ENCODE measurements at regions not wholly inside any gene's neighbourhood (a gene's known extent, or its start where the extent isn't known, plus 50 kb on each side); places are given as distances from the start of the nearest gene placed in this dataset.

DNA sequence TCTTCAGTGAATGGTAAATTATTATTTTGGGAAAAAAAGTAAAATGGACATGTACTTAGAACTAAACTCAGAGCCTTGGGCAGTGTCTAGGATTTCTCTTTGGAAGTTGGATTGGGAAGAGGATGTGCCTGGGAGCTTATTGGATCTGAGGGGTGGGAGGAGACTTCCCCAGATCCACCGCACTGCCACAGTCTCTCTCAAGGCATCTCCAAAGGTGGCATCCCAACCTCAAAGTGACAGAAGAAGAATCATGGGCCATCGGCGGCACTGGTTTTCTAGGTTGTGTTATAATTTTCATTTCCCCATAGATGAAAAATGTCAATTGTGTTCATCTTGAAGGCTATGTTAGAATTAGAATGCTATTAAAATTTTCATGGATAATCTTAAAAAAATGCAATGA is 66.8 kb upstream of the CD93 start (continued):
- TF ChIP-seq ELK1 (IDR thresholded peaks at IDR 0.05; ENCODE audit: low read depth, low read length) (no peak), ZFP36 (IDR thresholded peaks at IDR 0.05; ENCODE audit: borderline replicate concordance, partially characterized antibody) (no peak)

DNA sequence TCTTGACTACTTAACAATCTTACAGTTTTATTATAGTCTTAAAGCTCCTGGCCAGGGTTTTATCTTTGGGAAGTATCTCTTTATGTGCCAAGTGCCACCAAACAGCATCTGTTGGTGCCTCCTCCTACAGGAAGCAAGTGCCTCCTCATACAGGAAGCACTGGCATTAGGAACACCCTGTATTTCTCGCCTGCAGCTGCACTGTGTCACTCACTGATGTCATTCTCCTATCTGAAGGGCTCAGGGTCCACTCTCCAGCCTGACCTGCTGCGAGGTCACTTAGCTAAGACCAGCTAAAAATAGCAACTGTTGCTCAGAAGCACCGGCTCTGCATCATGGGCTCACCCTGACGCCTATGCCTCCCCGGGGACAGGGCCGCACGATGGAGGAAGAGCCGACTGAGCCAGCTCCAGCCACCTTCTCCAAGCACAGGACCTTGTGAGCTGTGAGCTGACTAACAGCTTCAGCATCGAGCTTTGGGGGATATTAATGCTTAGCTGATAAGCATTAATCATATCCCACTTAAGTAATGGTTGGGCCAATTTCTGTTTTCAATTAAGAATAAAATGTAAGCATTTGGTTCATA is 66.3 kb upstream of the CD93 start:
- H3K27ac ChIP-seq = peak overlapping the region in 1 of 2 experiments; percentile 31; a peak in 2 of 6 replicates
- WGBS (ENCODE audit: missing lambda C conversion rate) = 46% methylated on average over 9 of the region's 9 CpGs

DNA sequence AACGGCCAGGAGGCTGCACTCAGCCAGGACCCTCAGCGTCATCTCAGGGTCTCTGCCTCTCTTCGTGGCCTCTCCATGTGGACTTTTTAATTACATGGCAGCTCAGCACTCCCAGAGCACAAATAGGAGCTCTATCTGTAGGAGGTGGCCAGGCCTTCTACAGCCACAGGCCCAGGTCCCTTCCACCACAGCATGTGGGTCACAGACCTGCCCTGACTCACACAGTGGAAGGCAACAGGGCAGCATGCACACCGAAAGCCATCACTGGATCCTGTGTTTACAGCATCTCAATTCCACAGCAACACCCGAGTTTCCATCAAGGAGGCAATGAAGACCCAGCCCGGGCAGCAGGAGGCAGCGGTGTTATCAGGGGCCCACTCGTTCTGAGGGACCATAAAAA is 65.8 kb upstream of the CD93 start:
- Histone ChIP-seq H3K9me3 (no peaks in the 10 kb centered on the region), H3K4me1 (peaks cover 40% of the 10 kb centered on the region), H3K4me2 (no peak overlapping the region), H3K27ac (peak overlapping the region in 1 of 2 experiments; percentile 31; a peak in 2 of 6 replicates), H3K4me3 (no peak overlapping the region)
- DNase-seq (ENCODE audit: low read depth in 1 of 2, low spot score in 1 of 2) (no peak), FAIRE-seq (no peak), ATAC-seq (no peak)
- WGBS (ENCODE audit: missing lambda C conversion rate) = 80% methylated on average over 8 of the region's 8 CpGs
- TF ChIP-seq ZFP36 (IDR thresholded peaks at IDR 0.05; ENCODE audit: borderline replicate concordance, partially characterized antibody) = no peak
- no peak for TF ChIP-seq JUN (IDR thresholded peaks at IDR 0.05)
- TF ChIP-seq HOXB13 (CRISPR knock-in tag; IDR thresholded peaks at IDR 0.05; ENCODE audit: low read depth) = no peak
- no peak for TF ChIP-seq HEYL (CRISPR knock-in tag; IDR thresholded peaks at IDR 0.05)
- no peak for TF ChIP-seq POLR2A (IDR thresholded peaks at IDR 0.05; ENCODE audit: low read length)
- TF ChIP-seq TFCP2L1 (CRISPR knock-in tag; IDR thresholded peaks at IDR 0.05) = no peak
- TF ChIP-seq PHF8 (IDR thresholded peaks at IDR 0.05; ENCODE audit: borderline replicate concordance, low read depth) = no peak
- TF ChIP-seq, protein P1, sequence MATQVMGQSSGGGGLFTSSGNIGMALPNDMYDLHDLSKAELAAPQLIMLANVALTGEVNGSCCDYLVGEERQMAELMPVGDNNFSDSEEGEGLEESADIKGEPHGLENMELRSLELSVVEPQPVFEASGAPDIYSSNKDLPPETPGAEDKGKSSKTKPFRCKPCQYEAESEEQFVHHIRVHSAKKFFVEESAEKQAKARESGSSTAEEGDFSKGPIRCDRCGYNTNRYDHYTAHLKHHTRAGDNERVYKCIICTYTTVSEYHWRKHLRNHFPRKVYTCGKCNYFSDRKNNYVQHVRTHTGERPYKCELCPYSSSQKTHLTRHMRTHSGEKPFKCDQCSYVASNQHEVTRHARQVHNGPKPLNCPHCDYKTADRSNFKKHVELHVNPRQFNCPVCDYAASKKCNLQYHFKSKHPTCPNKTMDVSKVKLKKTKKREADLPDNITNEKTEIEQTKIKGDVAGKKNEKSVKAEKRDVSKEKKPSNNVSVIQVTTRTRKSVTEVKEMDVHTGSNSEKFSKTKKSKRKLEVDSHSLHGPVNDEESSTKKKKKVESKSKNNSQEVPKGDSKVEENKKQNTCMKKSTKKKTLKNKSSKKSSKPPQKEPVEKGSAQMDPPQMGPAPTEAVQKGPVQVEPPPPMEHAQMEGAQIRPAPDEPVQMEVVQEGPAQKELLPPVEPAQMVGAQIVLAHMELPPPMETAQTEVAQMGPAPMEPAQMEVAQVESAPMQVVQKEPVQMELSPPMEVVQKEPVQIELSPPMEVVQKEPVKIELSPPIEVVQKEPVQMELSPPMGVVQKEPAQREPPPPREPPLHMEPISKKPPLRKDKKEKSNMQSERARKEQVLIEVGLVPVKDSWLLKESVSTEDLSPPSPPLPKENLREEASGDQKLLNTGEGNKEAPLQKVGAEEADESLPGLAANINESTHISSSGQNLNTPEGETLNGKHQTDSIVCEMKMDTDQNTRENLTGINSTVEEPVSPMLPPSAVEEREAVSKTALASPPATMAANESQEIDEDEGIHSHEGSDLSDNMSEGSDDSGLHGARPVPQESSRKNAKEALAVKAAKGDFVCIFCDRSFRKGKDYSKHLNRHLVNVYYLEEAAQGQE (IDR thresholded peaks at IDR 0.05) = no peak
- no peak for TF ChIP-seq MYC (IDR thresholded peaks at IDR 0.05; ENCODE audit: borderline replicate concordance, low read length)
- no peak for TF ChIP-seq HMGXB4 (CRISPR knock-in tag; IDR thresholded peaks at IDR 0.05; ENCODE audit: borderline replicate concordance)
- TF ChIP-seq TP53 (CRISPR knock-in tag; IDR thresholded peaks at IDR 0.05) = no peak
- no peak for TF ChIP-seq HOXA7 (CRISPR knock-in tag; IDR thresholded peaks at IDR 0.05)
- TF ChIP-seq ZSCAN20 (CRISPR knock-in tag; IDR thresholded peaks at IDR 0.05) = no peak
- no peak for TF ChIP-seq CBX8 (IDR thresholded peaks at IDR 0.05)
- TF ChIP-seq, protein P2, sequence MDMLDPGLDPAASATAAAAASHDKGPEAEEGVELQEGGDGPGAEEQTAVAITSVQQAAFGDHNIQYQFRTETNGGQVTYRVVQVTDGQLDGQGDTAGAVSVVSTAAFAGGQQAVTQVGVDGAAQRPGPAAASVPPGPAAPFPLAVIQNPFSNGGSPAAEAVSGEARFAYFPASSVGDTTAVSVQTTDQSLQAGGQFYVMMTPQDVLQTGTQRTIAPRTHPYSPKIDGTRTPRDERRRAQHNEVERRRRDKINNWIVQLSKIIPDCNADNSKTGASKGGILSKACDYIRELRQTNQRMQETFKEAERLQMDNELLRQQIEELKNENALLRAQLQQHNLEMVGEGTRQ (IDR thresholded peaks at IDR 0.05) = no peak
- TF ChIP-seq NR3C1 (IDR thresholded peaks at IDR 0.05) = no peak
- POLR2A ChIA-PET = no interaction called here
- CTCF ChIA-PET = interaction anchor here (1.2 kb wide), 1 partner anchor 49 kb away, joined by 6 read pairs; no protein-coding TSS in a partner anchor

More for the DNA sequence above, 66.3 kb upstream of the CD93 start:
- ATAC-seq (no peak), DNase-seq (ENCODE audit: low read depth in 1 of 2, low spot score in 1 of 2) (peak in 1 of 2 experiments; percentile 36), FAIRE-seq (no peak)
- TF ChIP-seq ZFP36 (IDR thresholded peaks at IDR 0.05; ENCODE audit: borderline replicate concordance, partially characterized antibody) (peak; percentile 39), KDM5A (IDR thresholded peaks at IDR 0.05) (no peak), ZC3H11A (IDR thresholded peaks at IDR 0.05) (no peak)
- peaks cover 36% of the 10 kb centered on the region for H3K4me1 ChIP-seq
- H3K4me3 ChIP-seq = no peak overlapping the region
- POLR2A ChIA-PET = no interaction called here
- no peak overlapping the region for H3K4me2 ChIP-seq
- CTCF ChIA-PET = interaction anchor here (1.2 kb wide), 1 partner anchor 48 kb away, joined by 6 read pairs; no protein-coding TSS in a partner anchor
- H3K9me3 ChIP-seq = no peaks in the 10 kb centered on the region
